GM12864 (cell line): ENCODE measurements at regions not wholly inside any gene's neighbourhood (a gene's known extent, or its start where the extent isn't known, plus 50 kb on each side); places are given as distances from the start of the nearest gene placed in this dataset.

ENCODE experiments used
- DNase-seq: peaks from one replicate; pipeline ENCODE4 v3.0.0-alpha.2; 2011; ENCODE audit warnings: low read depth
- H3K4me3 ChIP-seq: 2 replicates; pipeline ENCODE4 v1.5.1; 2011; ENCODE audit warnings: mild to moderate bottlenecking, low read depth, low read length, control low read depth
- TF ChIP-seq, protein P1 (sequence below): IDR thresholded peaks from 2 replicates; pipeline ENCODE4 v1.5.1; 2011; ENCODE audit warnings: low read depth, mild to moderate bottlenecking, moderate library complexity, low read length, control low read depth, inconsistent platforms; ENCODE audit errors: missing control alignments

DNA sequence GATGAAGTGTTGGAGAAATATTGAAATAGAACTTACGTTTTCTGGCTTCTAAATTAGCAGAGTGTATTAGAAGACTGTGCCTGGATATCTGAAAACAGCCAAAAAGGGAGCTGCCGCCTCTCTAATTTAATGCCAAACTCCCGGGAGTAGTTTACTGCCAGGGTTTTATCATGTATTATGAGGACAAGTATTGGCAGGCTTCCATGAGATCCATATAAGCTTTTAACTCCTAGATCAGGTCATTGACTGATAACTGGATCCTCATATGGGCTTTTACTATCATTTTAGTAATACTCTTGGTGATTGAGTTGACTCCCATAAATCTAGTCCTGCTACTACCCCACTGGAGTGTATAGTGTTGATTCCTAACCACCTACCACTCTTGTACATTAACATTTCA lies 178.4 kb upstream of the CXADR start:
- H3K4me3 ChIP-seq = no peak overlapping the region
- DNase-seq = no peak
- TF ChIP-seq, protein P1, sequence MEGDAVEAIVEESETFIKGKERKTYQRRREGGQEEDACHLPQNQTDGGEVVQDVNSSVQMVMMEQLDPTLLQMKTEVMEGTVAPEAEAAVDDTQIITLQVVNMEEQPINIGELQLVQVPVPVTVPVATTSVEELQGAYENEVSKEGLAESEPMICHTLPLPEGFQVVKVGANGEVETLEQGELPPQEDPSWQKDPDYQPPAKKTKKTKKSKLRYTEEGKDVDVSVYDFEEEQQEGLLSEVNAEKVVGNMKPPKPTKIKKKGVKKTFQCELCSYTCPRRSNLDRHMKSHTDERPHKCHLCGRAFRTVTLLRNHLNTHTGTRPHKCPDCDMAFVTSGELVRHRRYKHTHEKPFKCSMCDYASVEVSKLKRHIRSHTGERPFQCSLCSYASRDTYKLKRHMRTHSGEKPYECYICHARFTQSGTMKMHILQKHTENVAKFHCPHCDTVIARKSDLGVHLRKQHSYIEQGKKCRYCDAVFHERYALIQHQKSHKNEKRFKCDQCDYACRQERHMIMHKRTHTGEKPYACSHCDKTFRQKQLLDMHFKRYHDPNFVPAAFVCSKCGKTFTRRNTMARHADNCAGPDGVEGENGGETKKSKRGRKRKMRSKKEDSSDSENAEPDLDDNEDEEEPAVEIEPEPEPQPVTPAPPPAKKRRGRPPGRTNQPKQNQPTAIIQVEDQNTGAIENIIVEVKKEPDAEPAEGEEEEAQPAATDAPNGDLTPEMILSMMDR = no peak

DNA sequence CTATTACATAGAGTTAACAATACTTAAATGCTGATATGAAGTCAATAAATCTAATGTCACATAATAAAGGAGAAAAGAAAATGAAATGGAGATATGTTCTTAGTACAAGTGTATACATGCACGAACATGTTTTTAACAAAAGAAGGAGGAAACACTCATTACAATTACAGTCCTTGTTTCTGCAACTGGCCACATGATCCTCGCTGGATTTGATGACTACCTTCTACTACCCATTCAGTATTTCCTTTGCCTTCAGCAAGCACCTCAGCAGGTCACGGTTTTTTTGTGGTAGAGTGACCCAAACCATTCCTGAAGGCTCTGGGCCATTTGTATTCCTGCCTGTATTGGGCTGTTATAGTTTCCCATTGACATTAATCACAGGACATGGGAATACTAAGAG lies 172.8 kb upstream of the CXADR start:
- TF ChIP-seq, protein P1 = no peak
- no peak overlapping the region for H3K4me3 ChIP-seq
- DNase-seq = no peak

DNA sequence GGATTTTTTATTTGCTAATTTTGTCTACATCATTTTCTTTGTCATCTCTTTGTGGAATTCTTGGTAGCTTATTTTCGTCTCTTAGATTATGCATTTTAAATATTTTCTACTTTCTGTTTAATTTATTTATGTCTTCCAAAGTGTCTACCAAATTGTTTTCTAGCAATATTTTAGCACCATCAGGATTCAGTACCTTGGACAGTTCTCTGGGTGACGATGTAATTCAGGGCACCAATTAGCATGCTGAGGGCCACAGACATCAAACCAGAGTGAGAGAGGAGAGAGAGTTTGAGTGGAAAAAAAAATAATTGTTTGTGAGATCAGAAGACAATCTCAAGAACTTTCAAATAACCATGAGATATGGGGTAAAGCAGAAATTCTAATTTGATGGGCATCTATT lies 169.8 kb upstream of the CXADR start:
- H3K4me3 ChIP-seq = no peak overlapping the region
- TF ChIP-seq, protein P1 = no peak
- no peak for DNase-seq

DNA sequence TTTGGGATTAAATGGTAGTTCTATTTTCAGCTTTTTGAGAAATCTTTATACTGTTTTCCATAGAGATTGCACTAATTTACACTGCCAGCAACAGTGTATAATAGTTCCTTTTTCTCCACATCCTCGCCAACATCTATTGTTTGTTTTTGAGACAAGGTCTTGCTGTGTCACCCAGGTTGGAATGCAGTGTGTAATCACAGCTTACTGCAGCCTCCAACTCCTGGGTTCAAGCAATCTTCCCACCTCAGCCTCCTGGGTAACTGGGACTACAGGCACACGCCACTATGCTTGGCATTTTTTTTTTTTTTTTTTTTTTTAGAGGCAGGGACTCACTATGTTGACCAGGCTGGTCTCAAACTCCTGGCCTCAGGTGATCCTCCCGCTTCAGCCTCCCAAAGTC lies 164.5 kb upstream of the CXADR start:
- DNase-seq = no peak
- H3K4me3 ChIP-seq = no peak overlapping the region
- TF ChIP-seq, protein P1 = no peak

DNA sequence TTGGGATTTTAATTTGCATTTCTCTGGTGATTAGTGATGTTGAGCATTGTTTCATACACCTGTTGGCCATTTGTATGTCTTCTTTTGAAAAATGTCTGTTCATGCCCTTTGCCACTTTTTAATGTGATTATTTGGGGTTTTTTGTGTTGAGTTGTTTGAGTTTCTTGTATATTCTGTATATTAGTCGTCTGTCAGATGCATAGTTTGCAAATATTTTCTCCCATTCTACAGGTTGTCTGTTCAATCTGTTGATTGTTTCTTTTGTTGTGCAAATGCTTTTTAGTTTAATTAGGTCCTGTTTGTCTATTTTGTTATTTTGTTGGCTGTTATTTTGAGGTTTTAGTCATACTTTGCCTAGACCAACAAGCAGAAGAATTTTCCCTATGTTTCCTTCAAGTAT lies 164.0 kb upstream of the CXADR start:
- TF ChIP-seq, protein P1 = no peak
- no peak overlapping the region for H3K4me3 ChIP-seq
- no peak for DNase-seq

DNA sequence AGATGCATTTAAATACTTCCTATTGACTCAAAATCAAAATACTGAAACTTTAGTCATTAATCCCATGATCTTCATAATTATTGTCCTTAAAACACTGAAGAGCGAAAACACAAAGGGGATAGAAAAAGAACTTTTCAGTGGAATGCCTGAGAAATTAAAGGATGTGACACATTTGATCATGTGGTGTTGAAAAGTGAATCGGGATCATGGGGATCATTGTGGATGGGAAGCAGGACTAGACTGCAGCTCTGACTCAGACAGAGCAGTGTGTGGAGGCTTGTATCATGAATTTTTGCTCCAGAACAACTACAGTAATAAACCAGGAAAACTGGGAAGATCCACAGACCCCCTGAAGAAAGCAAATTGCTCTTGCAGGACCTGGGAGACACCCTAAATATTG lies 161.1 kb upstream of the CXADR start:
- TF ChIP-seq, protein P1 = no peak
- H3K4me3 ChIP-seq = no peak overlapping the region
- no peak for DNase-seq

DNA sequence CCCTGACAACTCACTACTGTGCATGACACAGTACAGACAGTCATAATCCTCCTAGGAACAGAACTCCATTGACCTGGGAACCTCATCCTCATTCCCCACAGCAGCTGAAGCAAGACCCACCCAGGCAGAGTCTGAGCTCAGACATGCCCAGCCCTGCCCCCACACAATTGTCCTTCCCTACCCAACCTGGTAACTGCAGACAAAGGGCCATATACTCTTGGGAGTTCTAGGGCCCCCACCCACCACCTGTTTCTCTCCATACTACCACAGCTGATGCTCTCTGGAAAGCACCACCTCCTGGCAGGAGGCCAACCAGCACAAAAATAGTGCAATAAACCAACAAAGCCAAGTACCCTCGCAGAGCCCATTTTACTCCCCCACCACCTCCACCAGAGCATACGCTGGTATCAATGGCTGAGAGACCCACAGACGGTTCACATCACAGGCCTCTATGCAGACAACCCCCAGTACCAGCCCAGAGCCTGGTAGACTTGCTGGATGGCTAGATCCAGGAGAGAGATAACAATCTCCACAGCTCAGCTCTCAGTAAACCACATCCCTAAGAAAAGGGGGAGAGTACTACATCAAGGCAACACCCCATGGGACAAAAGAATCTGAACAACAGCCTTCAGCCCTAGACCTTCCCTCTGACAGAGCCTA lies 159.7 kb upstream of the CXADR start:
- DNase-seq = no peak
- TF ChIP-seq, protein P1 = no peak
- no peak overlapping the region for H3K4me3 ChIP-seq
